Liver (tissue), 8 donors: ENCODE measurements at regions not wholly inside any gene's neighbourhood (a gene's known extent, or its start where the extent isn't known, plus 50 kb on each side); places are given as distances from the start of the nearest gene placed in this dataset.

Experiments
- DNase-seq: peaks from one replicate; pipeline ENCODE4 v3.0.0-alpha.2; 2017; ENCODE audit warnings: low spot score
- H3K27ac ChIP-seq, 2 donors: one replicate each; pipeline ENCODE4 v1.7.0; 2013; ENCODE audit warnings: inconsistent platforms in 2 of 2, low read length in 2 of 2, control low read depth in 1 of 2, low read depth in 1 of 2, mild to moderate bottlenecking in 1 of 2
- H3K27me3 ChIP-seq, 4 donors: one replicate each; pipeline versions ENCODE4 v1.6.1 to v1.7.0; 2013; ENCODE audit warnings: low read length in 3 of 4, inconsistent platforms in 1 of 4, mild to moderate bottlenecking in 1 of 4, moderate library complexity in 1 of 4; ENCODE audit not compliant: control insufficient read depth in 4 of 4, insufficient read depth in 4 of 4
- H3K36me3 ChIP-seq, 4 donors: one replicate each; pipeline versions ENCODE4 v1.6.1 to v1.7.0; 2013; ENCODE audit warnings: low read length in 3 of 4, mild to moderate bottlenecking in 3 of 4, low read depth in 1 of 4, moderate library complexity in 1 of 4; ENCODE audit not compliant: control insufficient read depth in 4 of 4, insufficient read depth in 3 of 4
- H3K4me1 ChIP-seq, 4 donors: one replicate each; pipeline versions ENCODE4 v1.6.1 to v1.7.0; 2013; ENCODE audit warnings: low read length in 3 of 4, mild to moderate bottlenecking in 3 of 4, moderate library complexity in 1 of 4; ENCODE audit not compliant: control insufficient read depth in 4 of 4, insufficient read depth in 4 of 4
- H3K4me3 ChIP-seq, 3 donors: one replicate each; pipeline versions ENCODE4 v1.6.1 to v1.7.0; 2013; ENCODE audit warnings: low read length in 3 of 3, control low read depth in 1 of 3, low read depth in 1 of 3, mild to moderate bottlenecking in 1 of 3
- H3K9ac ChIP-seq, 2 donors: one replicate each; pipeline ENCODE4 v1.7.0; 2013; ENCODE audit warnings: low read length in 2 of 2, mild to moderate bottlenecking in 2 of 2, moderate library complexity in 2 of 2, control low read depth in 1 of 2, low read depth in 1 of 2
- H3K9me3 ChIP-seq, 4 donors: one replicate each; pipeline versions ENCODE4 v1.6.1 to v1.7.0; 2013; ENCODE audit warnings: low read length in 3 of 4; ENCODE audit not compliant: control insufficient read depth in 4 of 4
- ATF3 ChIP-seq: IDR thresholded peaks from 2 replicates; pipeline ENCODE4 v1.6.1; 2016; ENCODE audit warnings: antibody characterized with exemption
- CTCF ChIP-seq: fragments of 150-350 bp; IDR thresholded peaks from 2 replicates; pipeline ENCODE4 v1.5.1; 2017; ENCODE audit warnings: improper control_type of control experiment, low read depth, low read length; ENCODE audit not compliant: missing input control
- EGR1 ChIP-seq, 2 donors: IDR thresholded peaks; 2 replicates each; pipeline ENCODE4 v1.6.1; 2016 to 2018; ENCODE audit warnings: antibody characterized with exemption in 2 of 2, low read depth in 2 of 2
- FOXA1 ChIP-seq: IDR thresholded peaks from 2 replicates; pipeline ENCODE4 v1.6.1; 2016; ENCODE audit warnings: antibody characterized with exemption
- FOXA2 ChIP-seq: IDR thresholded peaks from 2 replicates; pipeline ENCODE4 v1.6.1; 2016; ENCODE audit warnings: antibody characterized with exemption
- GABPA ChIP-seq, 2 donors: IDR thresholded peaks in 1 of 2; conservative IDR thresholded peaks in 1 of 2; 2 replicates each; pipeline ENCODE4 v1.6.1; 2016; ENCODE audit warnings: antibody characterized with exemption in 2 of 2, mild to moderate bottlenecking in 1 of 2, moderate library complexity in 1 of 2
- HNF4A ChIP-seq, 2 donors: conservative IDR thresholded peaks; 2 replicates each; pipeline ENCODE4 v1.6.1; 2016; ENCODE audit warnings: antibody characterized with exemption in 2 of 2, mild to moderate bottlenecking in 2 of 2
- HNF4G ChIP-seq: IDR thresholded peaks from 2 replicates; pipeline ENCODE4 v1.6.1; 2016; ENCODE audit warnings: antibody characterized with exemption
- JUND ChIP-seq, 2 donors: IDR thresholded peaks; 2 replicates each; pipeline ENCODE4 v1.6.1; 2016; ENCODE audit warnings: antibody characterized with exemption in 2 of 2
- MAX ChIP-seq: IDR thresholded peaks from 2 replicates; pipeline ENCODE4 v1.6.1; 2016; ENCODE audit warnings: antibody characterized with exemption
- NR2F2 ChIP-seq: IDR thresholded peaks from 2 replicates; pipeline ENCODE4 v1.6.1; 2016; ENCODE audit warnings: antibody characterized with exemption
- RAD21 ChIP-seq, 2 donors: IDR thresholded peaks; 2 replicates each; pipeline ENCODE4 v1.6.1; 2016; ENCODE audit warnings: antibody characterized with exemption in 2 of 2, mild to moderate bottlenecking in 2 of 2
- REST ChIP-seq: IDR thresholded peaks from 2 replicates; pipeline ENCODE4 v1.6.1; 2016; ENCODE audit warnings: antibody characterized with exemption, mild to moderate bottlenecking
- RXRA ChIP-seq, 2 donors: IDR thresholded peaks; 2 replicates each; pipeline ENCODE4 v1.6.1; 2017 to 2018; ENCODE audit warnings: antibody characterized with exemption in 2 of 2, mild to moderate bottlenecking in 1 of 2
- SP1 ChIP-seq: IDR thresholded peaks from 2 replicates; pipeline ENCODE4 v1.6.1; 2018; ENCODE audit warnings: antibody characterized with exemption, mild to moderate bottlenecking
- TAF1 ChIP-seq: conservative IDR thresholded peaks from 2 replicates; pipeline ENCODE4 v1.6.1; 2016; ENCODE audit warnings: antibody characterized with exemption, mild to moderate bottlenecking
- YY1 ChIP-seq: IDR thresholded peaks from 2 replicates; pipeline ENCODE4 v1.6.1; 2016; ENCODE audit warnings: antibody characterized with exemption, mild to moderate bottlenecking
- ZBTB33 ChIP-seq: IDR thresholded peaks from 2 replicates; pipeline ENCODE4 v1.6.1; 2016; ENCODE audit warnings: antibody characterized with exemption
- WGBS: extraction: QIAGEN DNeasy Blood & Tissue Kit; methylation state at CpG from one replicate; pipeline ENCODE4 v1.1.7; 2013; 5-methylcytosine and 5-hydroxymethylcytosine counted together
- donor health status: healthy.
- donor health status: healthy.
- donor health status: healthy.
- donor health status: healthy.
- donor health status: healthy.

- no peaks in the 10 kb centered on the region for H3K27me3 ChIP-seq
- no peak for TF ChIP-seq HNF4G
- no peak for TF ChIP-seq GABPA (IDR thresholded peaks at IDR 0.05 in 1 of 2, conservative IDR thresholded peaks at IDR 0.05 in 1 of 2)
- no peak for TF ChIP-seq ZBTB33
- TF ChIP-seq RXRA (IDR thresholded peaks at IDR 0.05) = no peak
- no peak for TF ChIP-seq FOXA2
- no peak for TF ChIP-seq ATF3
- no peak for TF ChIP-seq REST
- no peak for TF ChIP-seq NR2F2
- no peak for TF ChIP-seq JUND (IDR thresholded peaks at IDR 0.05)
- TF ChIP-seq TAF1 = no peak
- TF ChIP-seq HNF4A (conservative IDR thresholded peaks at IDR 0.05) = no peak
- TF ChIP-seq EGR1 (IDR thresholded peaks at IDR 0.05; ENCODE audit: low read depth in 2 of 2) = no peak
- TF ChIP-seq MAX = no peak
- no peak for TF ChIP-seq RAD21 (IDR thresholded peaks at IDR 0.05)
- TF ChIP-seq FOXA1 = no peak
- TF ChIP-seq YY1 = no peak
- no peak for TF ChIP-seq CTCF
- no peak for TF ChIP-seq SP1
- DNase-seq = no peak
- no peaks in the 10 kb centered on the region for H3K9me3 ChIP-seq
- H3K4me1 ChIP-seq = no peaks in the 10 kb centered on the region
- H3K9ac ChIP-seq = no peak overlapping the region
- no peaks in the 10 kb centered on the region for H3K36me3 ChIP-seq
- WGBS = 84% methylated on average over 1 of the region's 1 CpG
- no peak overlapping the region for H3K4me3 ChIP-seq
- H3K27ac ChIP-seq = no peak overlapping the region
Measured at GRCh38 chr10:77695186-77695585, 57.6 kb upstream of the KCNMA1 start.

- no peak overlapping the region for H3K9ac ChIP-seq
- H3K9me3 ChIP-seq = no peaks in the 10 kb centered on the region
- TF ChIP-seq FOXA1 (no peak), GABPA (IDR thresholded peaks at IDR 0.05 in 1 of 2, conservative IDR thresholded peaks at IDR 0.05 in 1 of 2) (no peak), ATF3 (no peak), REST (no peak), EGR1 (IDR thresholded peaks at IDR 0.05; ENCODE audit: low read depth in 2 of 2) (no peak), NR2F2 (no peak), HNF4A (conservative IDR thresholded peaks at IDR 0.05) (no peak), YY1 (no peak), FOXA2 (no peak), HNF4G (no peak), SP1 (no peak), TAF1 (no peak), RXRA (IDR thresholded peaks at IDR 0.05) (no peak), RAD21 (IDR thresholded peaks at IDR 0.05) (no peak)
- H3K27ac ChIP-seq = no peak overlapping the region
- WGBS = 79% methylated on average over 3 of the region's 3 CpGs
- no peak overlapping the region for H3K4me3 ChIP-seq
- DNase-seq = no peak
- H3K27me3 ChIP-seq = no peaks in the 10 kb centered on the region
- H3K36me3 ChIP-seq = no peaks in the 10 kb centered on the region
- H3K4me1 ChIP-seq = no peaks in the 10 kb centered on the region
Measured at GRCh38 chr10:77692782-77693181, 55.2 kb upstream of the KCNMA1 start.
